Erythroblast (primary cell): ENCODE measurements at regions not wholly inside any gene's neighbourhood (a gene's known extent, or its start where the extent isn't known, plus 50 kb on each side); places are given as distances from the start of the nearest gene placed in this dataset.

Experiments
- GATA1 ChIP-seq: IDR thresholded peaks from 2 replicates; pipeline ENCODE4 v1.6.1; 2011; ENCODE audit warnings: low read depth, mild to moderate bottlenecking, control low read depth, low read length, moderate library complexity
- POLR2A ChIP-seq: IDR thresholded peaks from 2 replicates; pipeline ENCODE4 v1.6.1; 2011; ENCODE audit warnings: mild to moderate bottlenecking, low read length

DNA sequence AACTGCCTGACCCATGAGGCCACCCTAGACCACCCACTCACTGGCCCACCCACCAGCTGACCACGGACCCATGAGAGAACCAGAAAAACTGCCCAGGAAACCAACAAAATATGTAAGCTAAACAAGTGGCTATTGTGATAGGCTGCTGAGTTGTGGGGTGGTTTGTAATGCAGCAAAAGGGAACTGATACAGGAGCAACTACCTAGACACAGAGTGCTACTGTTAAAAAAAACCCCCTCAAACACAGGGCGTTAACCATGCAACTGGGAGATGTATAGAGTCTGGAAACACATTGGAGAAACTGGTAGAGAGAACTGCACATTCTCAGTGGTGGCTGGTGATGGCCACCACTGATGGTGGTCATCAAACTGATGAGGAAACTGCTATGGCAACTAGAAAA, 206.3 kb upstream of the GYPC start:
- TF ChIP-seq POLR2A (no peak), GATA1 (no peak)
